ENCODE measurements at regions not wholly inside any gene's neighbourhood (a gene's known extent, or its start where the extent isn't known, plus 50 kb on each side); places are given as distances from the start of the nearest gene placed in this dataset.

- no peak for DNase-seq (ENCODE audit: low read depth in 3 of 3)
Observed at GRCh38 chr22:27441706-27442475, 359.7 kb downstream of the MN1 start.

GRCh38 chr22:27443306-27443705 is 358.2 kb downstream of the MN1 start:
- DNase-seq (ENCODE audit: low read depth in 3 of 3) = no peak

GRCh38 chr22:27445881-27446280 is 355.7 kb downstream of the MN1 start:
- DNase-seq (ENCODE audit: low read depth in 3 of 3) = no peak

- no peak for DNase-seq (ENCODE audit: low read depth in 3 of 3)
Observed at GRCh38 chr22:27447289-27447688, 354.3 kb downstream of the MN1 start.

- DNase-seq (ENCODE audit: low read depth in 3 of 3) = no peak
Observed at GRCh38 chr22:27450448-27450847, 351.1 kb downstream of the MN1 start.

- DNase-seq (ENCODE audit: low read depth in 3 of 3) = no peak
Observed at GRCh38 chr22:27452245-27452644, 349.3 kb downstream of the MN1 start.

GRCh38 chr22:27452922-27453321 is 348.6 kb downstream of the MN1 start:
- DNase-seq (ENCODE audit: low read depth in 3 of 3) = no peak

GRCh38 chr22:27453725-27454124 is 347.8 kb downstream of the MN1 start:
- DNase-seq (ENCODE audit: low read depth in 3 of 3) = no peak

GRCh38 chr22:27454807-27455450 is 346.6 kb downstream of the MN1 start:
- no peak for DNase-seq (ENCODE audit: low read depth in 3 of 3)

GRCh38 chr22:27455526-27455925 is 346.0 kb downstream of the MN1 start:
- no peak for DNase-seq (ENCODE audit: low read depth in 3 of 3)

- no peak for DNase-seq (ENCODE audit: low read depth in 3 of 3)
Observed at GRCh38 chr22:27456696-27457503, 344.7 kb downstream of the MN1 start.

GRCh38 chr22:27459999-27460398 is 341.6 kb downstream of the MN1 start:
- DNase-seq (ENCODE audit: low read depth in 3 of 3) = no peak

- no peak for DNase-seq (ENCODE audit: low read depth in 3 of 3)
Observed at GRCh38 chr22:27460591-27461347, 340.8 kb downstream of the MN1 start.

GRCh38 chr22:27461470-27461869 is 340.1 kb downstream of the MN1 start:
- DNase-seq (ENCODE audit: low read depth in 3 of 3) = no peak

- no peak for DNase-seq (ENCODE audit: low read depth in 3 of 3)
Observed at GRCh38 chr22:27462190-27462589, 339.4 kb downstream of the MN1 start.

- no peak for DNase-seq (ENCODE audit: low read depth in 3 of 3)
Observed at GRCh38 chr22:27463121-27463660, 338.4 kb downstream of the MN1 start.

- DNase-seq (ENCODE audit: low read depth in 3 of 3) = no peak
Observed at GRCh38 chr22:27466229-27466628, 335.3 kb downstream of the MN1 start.

GRCh38 chr22:27466778-27467438 is 334.6 kb downstream of the MN1 start:
- no peak for DNase-seq (ENCODE audit: low read depth in 3 of 3)

- DNase-seq (ENCODE audit: low read depth in 3 of 3) = no peak
Observed at GRCh38 chr22:27467711-27468110, 333.8 kb downstream of the MN1 start.

GRCh38 chr22:27468712-27469111 is 332.8 kb downstream of the MN1 start:
- DNase-seq (ENCODE audit: low read depth in 3 of 3) = no peak

GRCh38 chr22:27470169-27470772 is 331.3 kb downstream of the MN1 start:
- DNase-seq (ENCODE audit: low read depth in 3 of 3) = no peak

Data from stimulated activated CD4-positive, alpha-beta T cell treated with anti-CD3 and anti-CD28 coated beads, TNF-alpha, amount 100 ng/mL, for 4 hours (primary cell).